Lower leg skin (tissue), 4 donors: ENCODE measurements at regions not wholly inside any gene's neighbourhood (a gene's known extent, or its start where the extent isn't known, plus 50 kb on each side); places are given as distances from the start of the nearest gene placed in this dataset.

ENCODE experiments used
- DNase-seq, 2 donors: peaks; one replicate each; pipeline ENCODE4 v3.0.0-alpha.2; 2019; ENCODE audit warnings: low spot score in 2 of 2
- H3K4me3 ChIP-seq: fragments of 200-600 bp; sonication (generic); 2 replicates; pipeline ENCODE4 v1.5.1; 2017; ENCODE audit warnings: mild to moderate bottlenecking, low read depth; ENCODE audit not compliant: poor library complexity, severe bottlenecking
- POLR2A ChIP-seq, 2 donors: fragments of 450-650 bp; IDR thresholded peaks; one replicate each; pipeline ENCODE4 v1.6.1; 2016 to 2017; ENCODE audit warnings: antibody characterized with exemption in 2 of 2, mild to moderate bottlenecking in 1 of 2, moderate library complexity in 1 of 2
- WGBS, 2 donors: methylation state at CpG; one replicate each; pipeline ENCODE4 v1.1.5; 2018; 5-methylcytosine and 5-hydroxymethylcytosine counted together
- intact Hi-C: fragments of 100-400 bp; cut with DNase I; formaldehyde crosslinking; loops from one replicate; pipeline ENCODE4 v1.15.0; 2023; ENCODE audit warnings: low total_unique reads
- TF ChIP-seq, protein P1 (sequence below), 3 donors: fragments of 450-650 bp; IDR thresholded peaks; one replicate each; pipeline ENCODE4 v1.5.1; 2016; ENCODE audit warnings: antibody characterized with exemption in 3 of 3, mild to moderate bottlenecking in 3 of 3, moderate library complexity in 2 of 3

DNA sequence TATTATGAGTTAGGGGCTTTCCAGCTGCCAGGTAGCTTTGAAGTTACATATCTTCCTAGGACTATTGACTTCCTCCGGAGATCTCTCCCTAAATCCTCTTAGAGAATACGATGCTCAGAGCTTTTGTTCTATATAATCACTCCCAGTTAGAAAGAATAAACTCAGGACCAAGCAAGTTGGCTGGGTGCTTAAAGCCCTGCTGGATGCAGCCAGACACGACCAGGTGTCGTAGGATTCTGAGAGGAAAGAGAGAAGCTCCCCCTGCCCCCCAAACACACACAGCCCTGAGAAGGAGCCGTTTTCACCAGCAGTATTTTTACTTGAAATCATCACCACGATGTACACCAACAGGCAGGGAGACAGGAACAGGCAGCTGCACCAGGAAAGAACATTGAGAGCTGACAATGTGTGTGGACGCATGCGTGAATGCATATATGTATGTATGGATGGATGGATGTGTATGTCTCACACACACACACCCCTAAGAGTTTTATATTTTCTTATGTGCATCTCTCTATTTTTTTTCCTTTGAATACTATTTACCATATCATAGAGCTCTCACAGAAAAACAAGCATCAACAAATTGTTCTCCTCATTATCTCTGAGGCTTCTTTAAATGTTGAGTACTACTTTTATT, 382.6 kb downstream of the EPHA4 start:
- TF ChIP-seq, protein P1, sequence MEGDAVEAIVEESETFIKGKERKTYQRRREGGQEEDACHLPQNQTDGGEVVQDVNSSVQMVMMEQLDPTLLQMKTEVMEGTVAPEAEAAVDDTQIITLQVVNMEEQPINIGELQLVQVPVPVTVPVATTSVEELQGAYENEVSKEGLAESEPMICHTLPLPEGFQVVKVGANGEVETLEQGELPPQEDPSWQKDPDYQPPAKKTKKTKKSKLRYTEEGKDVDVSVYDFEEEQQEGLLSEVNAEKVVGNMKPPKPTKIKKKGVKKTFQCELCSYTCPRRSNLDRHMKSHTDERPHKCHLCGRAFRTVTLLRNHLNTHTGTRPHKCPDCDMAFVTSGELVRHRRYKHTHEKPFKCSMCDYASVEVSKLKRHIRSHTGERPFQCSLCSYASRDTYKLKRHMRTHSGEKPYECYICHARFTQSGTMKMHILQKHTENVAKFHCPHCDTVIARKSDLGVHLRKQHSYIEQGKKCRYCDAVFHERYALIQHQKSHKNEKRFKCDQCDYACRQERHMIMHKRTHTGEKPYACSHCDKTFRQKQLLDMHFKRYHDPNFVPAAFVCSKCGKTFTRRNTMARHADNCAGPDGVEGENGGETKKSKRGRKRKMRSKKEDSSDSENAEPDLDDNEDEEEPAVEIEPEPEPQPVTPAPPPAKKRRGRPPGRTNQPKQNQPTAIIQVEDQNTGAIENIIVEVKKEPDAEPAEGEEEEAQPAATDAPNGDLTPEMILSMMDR (IDR thresholded peaks at IDR 0.05), result no peak
- TF ChIP-seq POLR2A (IDR thresholded peaks at IDR 0.05), result no peak
- H3K4me3 ChIP-seq, result no peak overlapping the region
- intact Hi-C loops, result no loop called here
- 51 to 62% methylated on average over 8 of the region's 8 CpGs for WGBS, 2 donors
- no peak for DNase-seq

DNA sequence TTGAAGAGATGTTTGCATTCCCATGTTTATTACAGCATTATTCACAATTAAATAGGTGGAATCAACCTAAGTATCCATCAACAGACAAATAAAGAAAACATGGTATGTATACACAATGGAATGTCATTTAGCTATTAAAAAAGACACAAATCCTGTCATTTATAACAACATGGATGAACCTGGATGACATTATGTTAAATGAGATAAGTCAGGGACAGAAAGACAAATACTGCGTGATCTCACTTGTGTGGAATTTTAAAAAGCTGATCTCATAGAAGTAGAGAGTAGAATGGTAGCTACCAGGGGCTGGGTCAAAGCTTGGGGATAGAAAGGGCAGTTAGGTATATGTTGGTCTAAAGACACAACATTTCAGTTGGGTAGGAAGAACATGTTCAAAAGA, 376.3 kb downstream of the EPHA4 start:
- DNase-seq, result no peak
- intact Hi-C loops, result no loop called here
- H3K4me3 ChIP-seq, result no peak overlapping the region
- TF ChIP-seq, protein P1 (IDR thresholded peaks at IDR 0.05), result no peak
- 94 to 98% methylated on average over 1 of the region's 1 CpG for WGBS, 2 donors

DNA sequence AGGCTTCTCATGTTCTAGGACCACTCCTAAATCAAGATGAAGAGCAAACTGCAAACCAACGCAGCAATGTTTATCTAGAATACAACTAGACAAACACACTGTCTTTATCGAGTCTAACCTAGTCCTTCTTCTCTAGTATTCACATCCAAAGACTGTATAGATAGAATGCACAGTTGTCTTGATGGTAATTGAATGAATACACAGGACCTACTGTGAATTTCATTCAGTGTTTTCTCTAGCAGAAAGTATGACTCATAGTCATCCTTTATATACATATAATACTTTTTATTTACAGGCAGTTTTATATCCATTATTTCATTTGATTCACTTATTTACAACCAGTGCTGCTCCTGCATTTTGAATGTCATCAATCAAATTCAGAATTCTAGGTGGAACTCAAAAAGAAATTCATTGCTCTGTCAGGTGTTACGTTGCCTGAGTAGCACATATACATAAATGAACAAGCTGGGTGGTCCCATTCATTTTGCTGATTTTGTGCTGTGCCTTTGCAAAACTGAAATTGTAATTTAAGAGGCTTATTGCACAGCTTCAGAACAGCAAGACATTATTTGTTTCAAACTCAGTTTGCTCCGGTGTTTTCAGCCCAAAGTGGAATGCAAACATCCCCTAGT, 374.8 kb downstream of the EPHA4 start:
- no peak for TF ChIP-seq POLR2A (IDR thresholded peaks at IDR 0.05)
- TF ChIP-seq, protein P1 (IDR thresholded peaks at IDR 0.05), result no peak
- WGBS, 2 donors, result 78 to 85% methylated on average over 4 of the region's 4 CpGs
- intact Hi-C loops, result no loop called here
- DNase-seq, result no peak
- no peak overlapping the region for H3K4me3 ChIP-seq

DNA sequence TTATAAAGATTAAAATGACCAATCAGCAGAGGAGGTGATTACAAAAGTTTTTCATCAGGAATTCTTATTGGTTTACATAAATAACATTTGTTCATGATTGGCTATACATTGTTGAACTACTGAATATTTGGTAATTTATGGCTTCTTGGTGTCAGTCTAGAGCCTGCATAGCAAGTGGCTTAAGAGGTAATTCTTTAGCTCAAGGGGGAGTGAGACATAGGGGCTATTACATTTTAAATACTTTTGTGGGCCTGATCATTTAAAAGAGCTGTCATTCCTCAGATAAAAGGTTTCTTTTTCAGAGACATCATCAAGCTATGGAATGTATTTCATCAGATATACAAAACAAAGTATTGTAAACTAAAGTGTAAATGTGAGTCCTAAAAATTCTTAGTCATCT, 373.8 kb downstream of the EPHA4 start:
- no peak overlapping the region for H3K4me3 ChIP-seq
- no peak for DNase-seq
- TF ChIP-seq, protein P1 (IDR thresholded peaks at IDR 0.05), result no peak
- TF ChIP-seq POLR2A (IDR thresholded peaks at IDR 0.05), result no peak
- intact Hi-C loops, result no loop called here

DNA sequence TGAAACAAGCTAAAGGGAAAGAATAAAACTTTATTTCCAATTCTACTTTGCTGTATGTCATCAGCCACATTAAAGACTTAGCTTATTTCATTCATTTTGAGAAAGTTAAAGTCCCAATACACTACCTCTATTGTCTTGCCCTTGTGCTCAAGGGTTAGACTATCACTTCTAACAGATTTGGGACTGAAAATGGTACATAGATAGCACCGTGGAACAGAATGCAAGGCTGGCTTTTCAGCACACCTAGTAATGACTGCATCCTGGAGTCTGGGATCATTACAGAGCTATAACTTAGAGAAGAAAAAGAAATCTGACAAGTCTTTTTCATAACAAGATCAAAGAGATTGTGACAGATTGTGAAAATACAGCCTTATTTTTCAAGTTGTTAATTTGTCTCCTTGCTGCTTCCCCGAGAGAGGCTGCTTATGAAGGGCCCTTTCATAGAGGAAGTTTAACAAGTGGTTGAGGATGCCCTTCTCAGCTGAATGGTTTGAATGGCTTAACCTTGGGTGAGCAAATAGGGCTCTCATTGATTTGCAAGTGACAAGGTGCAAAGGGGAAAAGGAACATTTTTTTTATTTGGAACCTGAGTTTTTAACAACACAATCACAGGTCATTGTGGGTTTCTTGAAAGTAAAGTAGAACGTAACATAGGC, 371.8 kb downstream of the EPHA4 start:
- WGBS, 2 donors, result 76 to 77% methylated on average over 3 of the region's 3 CpGs
- TF ChIP-seq, protein P1 (IDR thresholded peaks at IDR 0.05), result no peak
- no peak for TF ChIP-seq POLR2A (IDR thresholded peaks at IDR 0.05)
- no peak overlapping the region for H3K4me3 ChIP-seq
- intact Hi-C loops, result no loop called here
- no peak for DNase-seq
